ENCODE measurements at regions not wholly inside any gene's neighbourhood (a gene's known extent, or its start where the extent isn't known, plus 50 kb on each side); places are given as distances from the start of the nearest gene placed in this dataset.
"Not testable (repeated sequence)": the region's sequence is repeated elsewhere in the genome, so short reads cannot be mapped to it uniquely, and the experiment has no call there.

DNA sequence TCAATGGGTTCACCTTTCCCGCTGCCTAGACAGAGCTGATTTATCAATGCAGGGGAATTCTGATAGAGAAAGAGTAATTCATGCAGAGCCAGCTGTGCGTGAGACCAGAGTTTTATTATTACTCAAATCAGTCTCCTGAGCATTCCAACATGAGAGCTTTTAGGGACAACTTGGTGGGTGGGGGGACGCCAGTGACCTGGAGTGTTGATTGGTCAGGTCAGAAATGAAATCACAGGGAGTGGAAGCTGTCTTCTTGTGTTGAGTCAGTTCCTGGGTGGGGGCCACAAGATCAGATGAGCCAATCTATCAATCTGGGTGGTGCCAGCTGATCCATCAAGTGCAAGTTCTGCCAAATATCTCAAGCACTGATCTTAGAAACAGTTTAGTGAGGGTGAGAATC lies 99.0 kb upstream of the CAV2 start:
- no peak for TF ChIP-seq CTCF (IDR thresholded peaks at IDR 0.05; ENCODE audit: control insufficient read depth, extremely low read depth, insufficient read depth)
- no peak for DNase-seq (ENCODE audit: low read depth)
- no peak overlapping the region for H3K4me3 ChIP-seq (ENCODE audit: low read depth, low read length)

DNA sequence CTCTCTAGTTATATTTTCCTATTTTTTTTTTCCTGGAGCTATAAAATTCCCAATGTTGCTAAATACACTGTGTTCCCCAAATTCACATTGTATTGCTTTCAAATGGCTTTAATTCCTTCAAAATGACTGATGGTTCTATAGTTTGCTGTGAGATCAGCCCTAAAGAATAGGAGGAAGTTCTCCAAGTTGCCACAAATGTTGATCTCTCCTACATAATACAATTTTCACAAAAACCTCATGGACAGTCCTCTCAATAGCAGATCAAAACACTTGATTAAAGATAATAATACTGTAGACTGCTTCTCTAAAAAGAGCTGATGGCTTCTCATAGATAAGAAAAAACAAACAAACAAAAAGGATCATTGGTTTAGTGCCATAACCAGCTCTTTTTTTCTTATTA lies 97.8 kb upstream of the CAV2 start:
- no peak for DNase-seq (ENCODE audit: low read depth)
- no peak overlapping the region for H3K4me3 ChIP-seq (ENCODE audit: low read depth, low read length)
- no peak for TF ChIP-seq CTCF (IDR thresholded peaks at IDR 0.05; ENCODE audit: control insufficient read depth, extremely low read depth, insufficient read depth)

DNA sequence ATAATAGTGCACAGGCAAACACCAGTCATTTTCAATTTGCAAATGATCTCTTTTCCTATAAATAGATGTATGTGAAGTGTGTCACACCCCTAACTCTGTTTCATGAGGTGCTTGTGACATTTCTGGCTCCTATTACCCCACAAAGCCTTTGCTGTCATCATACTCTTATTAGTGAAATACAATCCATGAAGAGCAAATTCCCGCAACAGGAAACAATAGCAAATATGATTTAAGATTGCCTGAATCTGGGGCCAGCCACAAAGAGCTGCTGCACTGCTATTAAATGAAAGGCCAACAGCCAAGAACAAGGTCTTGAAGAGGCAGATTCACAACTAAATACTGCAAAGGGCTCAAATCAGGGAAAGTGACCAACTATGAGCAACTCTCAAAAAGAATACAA lies 96.3 kb upstream of the CAV2 start:
- no peak overlapping the region for H3K4me3 ChIP-seq (ENCODE audit: low read depth, low read length)
- no peak for DNase-seq (ENCODE audit: low read depth)
- no peak for TF ChIP-seq CTCF (IDR thresholded peaks at IDR 0.05; ENCODE audit: control insufficient read depth, extremely low read depth, insufficient read depth)

DNA sequence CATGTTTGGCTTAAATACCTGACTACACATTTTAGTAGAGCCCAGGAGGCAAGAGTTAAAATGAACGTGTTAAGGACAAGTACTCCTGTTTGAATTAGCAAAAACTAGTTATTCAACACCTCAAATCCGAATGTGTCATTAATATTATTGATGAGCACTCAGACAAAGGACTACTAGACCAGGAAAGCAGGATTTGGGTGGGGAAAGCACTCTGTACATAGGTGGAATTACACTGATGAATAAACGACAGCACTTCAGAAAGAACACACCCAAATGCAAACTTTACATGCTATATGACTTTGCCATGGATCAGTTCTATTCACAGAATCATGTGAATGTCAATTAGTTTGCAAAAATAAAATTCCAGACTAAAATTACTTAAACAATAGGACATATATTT lies 95.1 kb upstream of the CAV2 start:
- H3K4me3 ChIP-seq (ENCODE audit: low read depth, low read length) = no peak overlapping the region
- DNase-seq (ENCODE audit: low read depth) = no peak
- TF ChIP-seq CTCF (IDR thresholded peaks at IDR 0.05; ENCODE audit: control insufficient read depth, extremely low read depth, insufficient read depth) = no peak

DNA sequence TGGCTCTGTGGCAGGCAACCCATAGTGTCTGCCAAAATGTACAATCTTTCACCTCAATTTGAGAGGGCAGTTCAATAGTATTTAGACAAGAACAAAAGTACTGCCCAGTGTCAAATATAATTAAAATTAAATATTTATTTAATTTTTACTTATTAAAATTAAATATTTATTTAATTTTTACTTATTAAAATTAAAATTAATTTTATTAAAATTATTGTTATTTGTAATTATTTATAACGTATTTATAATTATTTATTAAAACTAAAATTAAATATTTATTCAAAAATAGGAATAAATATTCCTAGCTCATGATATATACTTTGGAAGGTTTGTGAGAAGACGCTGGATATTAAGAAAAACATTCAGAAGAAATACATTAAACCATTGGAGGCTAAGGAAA lies 93.7 kb upstream of the CAV2 start:
- no peak for TF ChIP-seq CTCF (IDR thresholded peaks at IDR 0.05; ENCODE audit: control insufficient read depth, extremely low read depth, insufficient read depth)
- no peak overlapping the region for H3K4me3 ChIP-seq (ENCODE audit: low read depth, low read length)
- DNase-seq (ENCODE audit: low read depth) = no peak

- DNase-seq (ENCODE audit: low read depth) = no peak
- TF ChIP-seq CTCF (IDR thresholded peaks at IDR 0.05; ENCODE audit: control insufficient read depth, extremely low read depth, insufficient read depth) = no peak
- H3K4me3 ChIP-seq (ENCODE audit: low read depth, low read length) = no peak overlapping the region
Measured at GRCh38 chr7:116407165-116407564, 92.4 kb upstream of the CAV2 start.

DNA sequence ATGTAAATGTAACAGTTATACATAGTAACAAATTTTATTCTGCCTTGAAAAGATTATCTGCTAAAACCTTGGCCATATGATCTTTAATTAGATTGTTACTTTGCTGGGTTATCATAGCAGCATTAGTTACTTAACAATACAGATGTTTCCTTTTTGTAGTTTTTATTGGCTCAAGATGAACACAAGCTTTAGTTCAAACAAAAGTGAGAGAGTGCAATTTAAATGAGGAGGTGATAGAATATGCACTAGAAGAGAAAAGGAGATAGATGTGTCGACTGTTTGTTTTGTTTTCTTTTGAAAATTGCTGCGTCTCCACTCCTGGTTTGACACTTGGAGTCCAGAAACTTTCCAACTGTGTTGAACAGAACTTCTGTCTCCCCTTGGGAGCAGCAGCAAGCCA lies 91.4 kb upstream of the CAV2 start:
- no peak for DNase-seq (ENCODE audit: low read depth)
- no peak for TF ChIP-seq CTCF (IDR thresholded peaks at IDR 0.05; ENCODE audit: control insufficient read depth, extremely low read depth, insufficient read depth)
- H3K4me3 ChIP-seq (ENCODE audit: low read depth, low read length) = no peak overlapping the region

DNA sequence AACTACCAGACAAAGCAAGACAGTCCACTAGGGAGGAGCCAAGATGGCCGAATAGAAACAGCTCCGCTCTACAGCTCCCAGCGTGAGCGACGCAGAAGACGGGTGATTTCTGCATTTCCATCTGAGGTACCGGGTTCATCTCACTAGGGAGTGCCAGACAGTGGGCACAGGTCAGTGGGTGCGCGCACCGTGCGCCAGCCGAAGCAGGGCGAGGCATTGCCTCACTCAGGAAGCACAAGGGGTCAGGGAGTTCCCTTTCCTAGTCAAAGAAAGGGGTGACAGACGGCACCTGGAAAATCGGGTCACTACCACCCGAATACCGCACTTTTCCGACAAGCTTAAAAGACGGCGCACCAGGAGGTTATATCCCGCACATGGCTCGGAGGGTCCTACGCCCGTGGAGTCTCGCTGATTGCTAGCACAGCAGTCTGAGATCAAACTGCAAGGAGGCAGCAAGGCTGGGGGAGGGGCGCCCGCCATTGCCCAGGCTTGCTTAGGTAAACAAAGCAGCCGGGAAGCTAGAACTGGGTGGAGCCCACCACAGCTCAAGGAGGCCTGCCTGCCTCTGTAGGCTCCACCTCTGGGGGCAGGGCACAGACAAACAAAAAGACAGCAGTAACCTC lies 90.6 kb upstream of the CAV2 start:
- not testable (repeated sequence) for DNase-seq (ENCODE audit: low read depth)

DNA sequence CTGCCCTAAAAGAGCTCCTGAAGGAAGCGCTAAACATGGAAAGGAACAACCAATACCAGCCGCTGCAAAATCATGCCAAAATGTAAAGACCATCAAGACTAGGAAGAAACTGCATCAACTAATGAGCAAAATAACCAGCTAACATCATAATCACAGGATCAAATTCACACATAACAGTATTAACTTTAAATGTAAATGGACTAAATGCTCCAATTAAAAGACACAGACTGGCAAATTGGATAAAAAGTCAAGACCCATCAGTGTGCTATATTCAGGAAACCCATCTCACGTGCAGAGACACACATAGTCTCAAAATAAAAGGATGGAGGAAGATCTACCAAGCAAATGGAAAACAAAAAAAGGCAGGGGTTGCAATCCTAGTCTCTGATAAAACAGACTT lies 88.8 kb upstream of the CAV2 start:
- DNase-seq (ENCODE audit: low read depth); H3K4me3 ChIP-seq (ENCODE audit: low read depth, low read length): not testable (repeated sequence)

More for the DNA sequence above, 90.6 kb upstream of the CAV2 start:
- H3K4me3 ChIP-seq (ENCODE audit: low read depth, low read length) = not testable (repeated sequence)

Measured in LNCaP clone FGC (cell line).